GM12874 (cell line): ENCODE measurements at regions not wholly inside any gene's neighbourhood (a gene's known extent, or its start where the extent isn't known, plus 50 kb on each side); places are given as distances from the start of the nearest gene placed in this dataset.

Source experiments
- CTCF ChIP-seq: IDR thresholded peaks from 2 replicates; pipeline ENCODE4 v1.5.1; 2011; ENCODE audit warnings: low read depth, mild to moderate bottlenecking, control low read depth, low read length, moderate library complexity; ENCODE audit not compliant: insufficient read depth

- TF ChIP-seq CTCF = no peak
These were observed 176.0 kb downstream of the HMHB1 start for GRCh38 chr5:143987751-143988560.

GRCh38 chr5:143992496-143992895 lies 178.0 kb downstream of the YIPF5 start:
- TF ChIP-seq CTCF = no peak

- no peak for TF ChIP-seq CTCF
These were observed 167.6 kb downstream of the YIPF5 start for GRCh38 chr5:144002876-144003275.

GRCh38 chr5:144003636-144004035 lies 166.8 kb downstream of the YIPF5 start:
- TF ChIP-seq CTCF = no peak

GRCh38 chr5:144004146-144004545 lies 166.3 kb downstream of the YIPF5 start:
- TF ChIP-seq CTCF = no peak

GRCh38 chr5:144004751-144005150 lies 165.7 kb downstream of the YIPF5 start:
- TF ChIP-seq CTCF = no peak

- no peak for TF ChIP-seq CTCF
These were observed 161.3 kb downstream of the YIPF5 start for GRCh38 chr5:144009116-144009515.

- no peak for TF ChIP-seq CTCF
These were observed 159.1 kb downstream of the YIPF5 start for GRCh38 chr5:144011388-144011787.
